Stomach (tissue), 8 donors: ENCODE measurements at regions not wholly inside any gene's neighbourhood (a gene's known extent, or its start where the extent isn't known, plus 50 kb on each side); places are given as distances from the start of the nearest gene placed in this dataset.

ENCODE experiments used
- DNase-seq, 2 donors: peaks; one replicate each; pipeline versions ENCODE4 v3.0.0 to v3.0.0-alpha.2; 2013 to 2019
- H3K27ac ChIP-seq, 5 donors: fragments of 200-600 bp in 4 of 5; sonication (generic) in 4 of 5; one replicate each; pipeline ENCODE4 v1.5.1; 2013 to 2019; ENCODE audit warnings: mild to moderate bottlenecking in 1 of 5, moderate library complexity in 1 of 5
- H3K27me3 ChIP-seq, 3 donors: fragments of 200-600 bp; sonication (generic); one replicate each; pipeline ENCODE4 v1.5.1; 2017 to 2019; ENCODE audit warnings: mixed run types in 1 of 3
- H3K36me3 ChIP-seq, 4 donors: fragments of 200-600 bp; sonication (generic); 1 replicate in 3 of 4; 2 replicates in 1 of 4; pipeline ENCODE4 v1.5.1; 2016 to 2019
- H3K4me1 ChIP-seq, 4 donors: fragments of 200-600 bp; sonication (generic); one replicate each; pipeline ENCODE4 v1.5.1; 2016 to 2019
- H3K4me3 ChIP-seq, 4 donors: fragments of 200-600 bp; sonication (generic) in 3 of 4; one replicate each; pipeline ENCODE4 v1.5.1; 2016 to 2019; ENCODE audit warnings: mild to moderate bottlenecking in 1 of 4
- H3K9me3 ChIP-seq, 4 donors: fragments of 200-600 bp; sonication (generic); one replicate each; pipeline ENCODE4 v1.5.1; 2016 to 2019
- EP300 ChIP-seq: sonication (generic); formaldehyde crosslinking; IDR thresholded peaks from one replicate; pipeline ENCODE4 v1.6.1; 2017; ENCODE audit warnings: antibody characterized with exemption
- POLR2A ChIP-seq, 4 donors: fragments of 450-650 bp; IDR thresholded peaks; one replicate each; pipeline ENCODE4 v1.6.1; 2016; ENCODE audit warnings: antibody characterized with exemption in 4 of 4, control low read depth in 2 of 4, mild to moderate bottlenecking in 1 of 4, moderate library complexity in 1 of 4
- POLR2AphosphoS5 ChIP-seq, 3 donors: sonication (generic); formaldehyde crosslinking; IDR thresholded peaks; one replicate each; pipeline ENCODE4 v1.6.1; 2016; ENCODE audit warnings: antibody characterized with exemption in 3 of 3
- WGBS, 5 donors: extraction: QIAGEN DNeasy Blood & Tissue Kit in 3 of 5; methylation state at CpG; one replicate each; pipeline versions ENCODE4 v1.1.5 to v1.1.7; 2013 to 2018; 5-methylcytosine and 5-hydroxymethylcytosine counted together
- intact Hi-C: fragments of 100-400 bp; cut with DNase I; formaldehyde crosslinking; loops from one replicate; pipeline ENCODE4 v1.15.1; 2023; ENCODE audit warnings: low total_unique reads
- TF ChIP-seq, protein P1 (sequence below), 7 experiments: fragments of 450-650 bp in 4 of 7; fragments of 200-600 bp in 3 of 7; sonication (generic) in 3 of 7; IDR thresholded peaks; one replicate each; pipeline ENCODE4 v1.5.1; 2016 to 2019; ENCODE audit warnings: antibody characterized with exemption in 7 of 7, control low read depth in 2 of 7, mild to moderate bottlenecking in 1 of 7
- donor health status: healthy with polysubstance abuse.
- donor health status: Bipolar disorder and iron deficiency.
- donor health status: healthy.

DNA sequence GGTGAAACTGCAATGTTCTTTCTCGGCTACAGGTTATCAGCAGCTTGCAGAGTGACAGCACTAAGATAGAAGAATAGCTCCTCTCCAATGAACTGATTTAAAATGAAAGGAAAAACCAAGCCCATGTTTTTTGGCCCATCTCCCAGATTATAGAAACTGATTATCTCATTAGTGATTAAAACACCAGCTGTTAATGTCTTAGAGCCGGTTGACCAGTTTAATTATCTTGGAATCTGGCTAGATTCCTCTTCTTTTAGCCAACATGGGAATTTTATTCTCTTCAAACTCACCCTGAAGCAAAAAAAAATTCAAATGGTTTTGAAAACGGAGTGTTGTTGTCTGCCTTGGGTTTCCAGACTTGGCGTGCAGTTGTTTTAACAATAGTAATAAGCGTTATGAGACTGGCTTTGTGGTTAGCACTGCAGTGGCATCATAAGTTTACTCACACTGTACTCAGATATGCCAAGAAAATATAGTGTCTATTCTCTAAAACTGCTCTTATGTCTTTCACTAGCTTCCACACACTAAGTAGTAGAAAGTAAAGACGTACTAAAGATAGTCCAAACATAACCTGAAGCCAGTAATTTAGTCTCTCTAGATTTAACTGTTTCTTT lies 665.3 kb downstream of the STK39 start:
- Histone ChIP-seq H3K9me3 (no peaks in the 10 kb centered on the region), H3K4me1 (no peaks in the 10 kb centered on the region), H3K36me3 (no peaks in the 10 kb centered on the region), H3K27me3 (no peaks in the 10 kb centered on the region), H3K27ac (no peak overlapping the region), H3K4me3 (no peak overlapping the region)
- peak in 1 of 2 donors; percentile 32 for DNase-seq
- no peak for TF ChIP-seq POLR2A (IDR thresholded peaks at IDR 0.05)
- TF ChIP-seq, protein P1, sequence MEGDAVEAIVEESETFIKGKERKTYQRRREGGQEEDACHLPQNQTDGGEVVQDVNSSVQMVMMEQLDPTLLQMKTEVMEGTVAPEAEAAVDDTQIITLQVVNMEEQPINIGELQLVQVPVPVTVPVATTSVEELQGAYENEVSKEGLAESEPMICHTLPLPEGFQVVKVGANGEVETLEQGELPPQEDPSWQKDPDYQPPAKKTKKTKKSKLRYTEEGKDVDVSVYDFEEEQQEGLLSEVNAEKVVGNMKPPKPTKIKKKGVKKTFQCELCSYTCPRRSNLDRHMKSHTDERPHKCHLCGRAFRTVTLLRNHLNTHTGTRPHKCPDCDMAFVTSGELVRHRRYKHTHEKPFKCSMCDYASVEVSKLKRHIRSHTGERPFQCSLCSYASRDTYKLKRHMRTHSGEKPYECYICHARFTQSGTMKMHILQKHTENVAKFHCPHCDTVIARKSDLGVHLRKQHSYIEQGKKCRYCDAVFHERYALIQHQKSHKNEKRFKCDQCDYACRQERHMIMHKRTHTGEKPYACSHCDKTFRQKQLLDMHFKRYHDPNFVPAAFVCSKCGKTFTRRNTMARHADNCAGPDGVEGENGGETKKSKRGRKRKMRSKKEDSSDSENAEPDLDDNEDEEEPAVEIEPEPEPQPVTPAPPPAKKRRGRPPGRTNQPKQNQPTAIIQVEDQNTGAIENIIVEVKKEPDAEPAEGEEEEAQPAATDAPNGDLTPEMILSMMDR (IDR thresholded peaks at IDR 0.05), result no peak
- TF ChIP-seq POLR2AphosphoS5 (IDR thresholded peaks at IDR 0.05), result no peak
- no peak for TF ChIP-seq EP300
- 54 to 71% (median 62%) methylated on average over 6 of the region's 6 CpGs for WGBS, 5 donors
- intact Hi-C loops, result no loop called here

DNA sequence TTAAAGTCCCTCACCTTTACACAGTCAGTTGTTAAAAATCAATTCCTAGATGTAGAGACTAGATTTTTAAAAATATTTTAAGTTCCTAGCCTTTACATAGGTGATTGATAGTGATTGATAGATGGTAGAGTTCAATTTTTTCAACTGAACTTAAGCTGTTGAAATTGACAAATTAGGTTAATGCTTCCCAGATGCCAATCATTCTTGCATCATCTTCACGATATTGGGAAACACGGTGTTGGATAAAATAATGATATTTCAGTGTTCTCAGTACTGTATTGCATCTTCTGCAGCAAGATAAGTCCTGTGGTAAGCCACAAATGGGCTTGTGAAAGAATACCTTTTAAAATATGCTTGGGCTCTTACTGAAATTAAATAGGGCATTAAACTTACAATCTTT lies 667.6 kb downstream of the STK39 start:
- Histone ChIP-seq H3K27ac (no peak overlapping the region), H3K4me3 (no peak overlapping the region), H3K4me1 (no peaks in the 10 kb centered on the region), H3K27me3 (no peaks in the 10 kb centered on the region), H3K9me3 (no peaks in the 10 kb centered on the region), H3K36me3 (no peaks in the 10 kb centered on the region)
- TF ChIP-seq POLR2AphosphoS5 (IDR thresholded peaks at IDR 0.05), result no peak
- TF ChIP-seq, protein P1 (IDR thresholded peaks at IDR 0.05), result no peak
- no peak for TF ChIP-seq EP300
- TF ChIP-seq POLR2A (IDR thresholded peaks at IDR 0.05), result no peak
- intact Hi-C loops, result no loop called here
- 58 to 70% (median 59%) methylated on average over 2 of the region's 2 CpGs for WGBS, 5 donors
- DNase-seq, result no peak

DNA sequence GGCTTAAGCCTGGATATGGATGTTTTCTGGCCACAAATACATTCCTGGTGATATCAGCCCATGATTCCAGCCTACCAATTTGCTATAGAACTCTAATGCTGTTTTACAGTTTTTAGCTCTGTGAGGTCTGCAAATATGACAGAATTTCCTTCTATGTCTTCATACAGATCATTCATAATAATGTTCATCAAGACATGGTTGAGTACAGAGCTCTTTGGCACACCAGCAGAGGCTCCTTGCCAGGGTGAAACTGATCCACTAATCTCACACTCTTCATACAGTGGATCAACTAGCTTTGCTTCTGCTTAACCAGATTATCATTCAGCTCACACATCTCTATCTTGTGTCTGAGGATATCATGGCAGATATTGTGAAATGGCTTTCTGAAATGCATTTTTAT lies 672.1 kb downstream of the STK39 start:
- intact Hi-C loops, result no loop called here
- no peak overlapping the region for H3K4me3 ChIP-seq

DNA sequence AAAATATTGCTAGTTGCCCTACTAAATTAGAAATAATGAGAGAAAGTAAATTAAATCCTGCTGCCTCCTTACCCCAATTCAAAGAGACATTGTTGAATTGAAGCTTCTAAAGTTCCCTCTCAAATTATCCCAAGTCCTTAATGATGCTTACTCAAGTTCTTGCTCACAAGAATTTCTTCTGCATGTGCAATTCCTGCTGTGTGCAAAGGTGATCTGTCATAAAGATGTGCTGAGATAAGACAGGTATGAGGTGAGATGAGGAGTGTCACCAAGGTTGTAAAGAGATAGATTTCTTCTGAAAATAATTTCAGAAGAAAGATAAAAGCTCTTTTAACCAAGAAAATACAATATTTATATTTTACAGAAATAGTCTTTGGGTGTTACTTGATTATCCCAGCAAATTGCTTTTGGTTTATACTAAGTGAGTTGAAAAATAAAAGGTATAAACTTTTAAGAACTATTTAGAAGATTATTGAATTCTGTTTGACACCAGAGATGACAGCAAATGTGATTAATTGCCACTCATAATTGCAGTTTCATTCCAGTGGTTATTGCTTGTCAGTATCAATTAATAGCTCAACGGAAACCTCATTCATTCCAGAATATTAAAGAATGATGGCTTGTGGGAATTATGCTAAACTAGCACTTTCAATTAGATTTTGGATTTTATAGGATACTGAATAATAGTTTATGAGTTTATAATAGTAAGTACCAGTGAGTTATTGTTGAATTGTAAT lies 674.3 kb downstream of the STK39 start:
- no peak overlapping the region for H3K27ac ChIP-seq
- H3K4me3 ChIP-seq, result no peak overlapping the region
- no peaks in the 10 kb centered on the region for H3K36me3 ChIP-seq
- 76 to 95% (median 81%) methylated on average over 1 of the region's 1 CpG for WGBS, 5 donors
- H3K4me1 ChIP-seq, result no peaks in the 10 kb centered on the region
- intact Hi-C loops, result no loop called here
- no peak for TF ChIP-seq POLR2AphosphoS5 (IDR thresholded peaks at IDR 0.05)
- TF ChIP-seq POLR2A (IDR thresholded peaks at IDR 0.05), result no peak
- TF ChIP-seq EP300, result no peak
- TF ChIP-seq, protein P1 (IDR thresholded peaks at IDR 0.05), result no peak
- H3K9me3 ChIP-seq, result no peaks in the 10 kb centered on the region
- DNase-seq, result no peak
- H3K27me3 ChIP-seq, result no peaks in the 10 kb centered on the region

More for the DNA sequence above, 672.1 kb downstream of the STK39 start:
- TF ChIP-seq POLR2A (IDR thresholded peaks at IDR 0.05) (no peak), EP300 (no peak), POLR2AphosphoS5 (IDR thresholded peaks at IDR 0.05) (no peak)
- TF ChIP-seq, protein P1 (IDR thresholded peaks at IDR 0.05), result no peak
- no peaks in the 10 kb centered on the region for H3K9me3 ChIP-seq
- no peak for DNase-seq
- H3K4me1 ChIP-seq, result no peaks in the 10 kb centered on the region
- no peak overlapping the region for H3K27ac ChIP-seq
- no peaks in the 10 kb centered on the region for H3K27me3 ChIP-seq
- H3K36me3 ChIP-seq, result no peaks in the 10 kb centered on the region
